Neural cell (in vitro differentiated cells): ENCODE measurements at regions not wholly inside any gene's neighbourhood (a gene's known extent, or its start where the extent isn't known, plus 50 kb on each side); places are given as distances from the start of the nearest gene placed in this dataset.

Experiments
- H2AFZ ChIP-seq: fragments of 200-600, 300-800 bp; sonication (generic), shearing (Covaris generic); 2 replicates; pipeline ENCODE4 v1.6.0; 2014; ENCODE audit warnings: low read depth, mild to moderate bottlenecking, antibody characterized with exemption, low read length, moderate library complexity
- H3F3A ChIP-seq: fragments of 200-600 bp; shearing (Covaris generic); 2 replicates; pipeline ENCODE4 v1.6.1; 2016; ENCODE audit warnings: mild to moderate bottlenecking, moderate library complexity, mixed read lengths, antibody characterized with exemption, low read length; ENCODE audit not compliant: insufficient read depth, poor library complexity, severe bottlenecking
- H3K27ac ChIP-seq: fragments of 200-600, 300-800 bp; sonication (generic), shearing (Covaris generic); 2 replicates; pipeline ENCODE4 v1.5.1; 2014; ENCODE audit warnings: mild to moderate bottlenecking, low read length, moderate library complexity
- H3K27me3 ChIP-seq: fragments of 300-800, 200-600 bp; sonication (generic), shearing (Covaris generic); 2 replicates; pipeline ENCODE4 v1.6.0; 2014; ENCODE audit warnings: mild to moderate bottlenecking, low read depth, low read length, moderate library complexity; ENCODE audit not compliant: insufficient read depth
- H3K36me3 ChIP-seq: fragments of 300-800, 200-600 bp; sonication (generic), shearing (Covaris generic); 2 replicates; pipeline ENCODE4 v1.5.1; 2014; ENCODE audit warnings: mild to moderate bottlenecking, antibody characterized with exemption, low read length, moderate library complexity; ENCODE audit not compliant: insufficient read depth
- H3K4me2 ChIP-seq: fragments of 300-800, 200-600 bp; sonication (generic), shearing (Covaris generic); 2 replicates; pipeline ENCODE4 v1.6.0; 2014; ENCODE audit warnings: mild to moderate bottlenecking, low read length
- H3K4me3 ChIP-seq: fragments of 300-800, 200-600 bp; sonication (generic), shearing (Covaris generic); 2 replicates; pipeline ENCODE4 v1.5.1; 2014; ENCODE audit warnings: mild to moderate bottlenecking, low read length, moderate library complexity
- H3K79me2 ChIP-seq: fragments of 200-600 bp; shearing (Covaris generic); replicated peaks from 2 replicates; pipeline ENCODE4 v1.6.0; 2014; ENCODE audit warnings: mild to moderate bottlenecking, low read length, moderate library complexity; ENCODE audit not compliant: insufficient read depth
- H3K9ac ChIP-seq: fragments of 300-800, 200-600 bp; sonication (generic), shearing (Covaris generic); 2 replicates; pipeline ENCODE4 v1.6.1; 2016; ENCODE audit warnings: mild to moderate bottlenecking, low read length, mixed read lengths
- H3K9me2 ChIP-seq: fragments of 200-600 bp; shearing (Covaris generic); 2 replicates; pipeline ENCODE4 v1.6.1; 2016; ENCODE audit warnings: mild to moderate bottlenecking, low read length, mixed read lengths; ENCODE audit not compliant: insufficient read depth
- H3K9me3 ChIP-seq: fragments of 200-600, 300-800 bp; sonication (generic), shearing (Covaris generic); 2 replicates; pipeline ENCODE4 v1.6.1; 2016; ENCODE audit warnings: mild to moderate bottlenecking, mixed run types, low read length, moderate library complexity, mixed read lengths
- H4K20me1 ChIP-seq: fragments of 200-600 bp; shearing (Covaris generic); 2 replicates; pipeline ENCODE4 v1.6.1; 2016; ENCODE audit warnings: mild to moderate bottlenecking, mixed run types; ENCODE audit not compliant: insufficient read depth
- EP300 ChIP-seq: fragments of 450-650 bp; conservative IDR thresholded peaks from 2 replicates; pipeline ENCODE4 v1.6.1; 2014; ENCODE audit warnings: antibody characterized with exemption, mild to moderate bottlenecking, moderate library complexity; ENCODE audit not compliant: poor library complexity, severe bottlenecking
- EZH2 ChIP-seq: fragments of 200-600, 300-800 bp; shearing (Covaris generic), sonication (generic); IDR thresholded peaks from 2 replicates; pipeline ENCODE4 v1.6.1; 2014; ENCODE audit warnings: antibody characterized with exemption, low read length, borderline replicate concordance, mild to moderate bottlenecking; ENCODE audit not compliant: insufficient read depth, poor library complexity, severe bottlenecking
- MXI1 ChIP-seq: fragments of 450-650 bp; conservative IDR thresholded peaks from 2 replicates; pipeline ENCODE4 v1.6.1; 2014; ENCODE audit warnings: antibody characterized with exemption, mild to moderate bottlenecking; ENCODE audit not compliant: poor library complexity, severe bottlenecking
- POLR2AphosphoS5 ChIP-seq: IDR thresholded peaks from 2 replicates; pipeline ENCODE4 v1.6.1; 2012
- RAD21 ChIP-seq: fragments of 450-650 bp; conservative IDR thresholded peaks from 2 replicates; pipeline ENCODE4 v1.6.1; 2014; ENCODE audit warnings: antibody characterized with exemption, mild to moderate bottlenecking, moderate library complexity
- SMC3 ChIP-seq: fragments of 450-650 bp; conservative IDR thresholded peaks from 2 replicates; pipeline ENCODE4 v1.6.1; 2014; ENCODE audit warnings: antibody characterized with exemption, mild to moderate bottlenecking, moderate library complexity; ENCODE audit not compliant: poor library complexity
- TAF1 ChIP-seq: IDR thresholded peaks from 2 replicates; pipeline ENCODE4 v1.6.1; 2012; ENCODE audit warnings: low read depth
- TF ChIP-seq, protein P1 (sequence below): fragments of 450-650 bp; IDR thresholded peaks from 2 replicates; pipeline ENCODE4 v1.5.1; 2014; ENCODE audit warnings: antibody characterized with exemption, mild to moderate bottlenecking, moderate library complexity; ENCODE audit not compliant: poor library complexity, severe bottlenecking
- TF ChIP-seq, protein P2 (sequence below): IDR thresholded peaks from 2 replicates; pipeline ENCODE4 v1.6.1; 2012; ENCODE audit warnings: borderline replicate concordance

DNA sequence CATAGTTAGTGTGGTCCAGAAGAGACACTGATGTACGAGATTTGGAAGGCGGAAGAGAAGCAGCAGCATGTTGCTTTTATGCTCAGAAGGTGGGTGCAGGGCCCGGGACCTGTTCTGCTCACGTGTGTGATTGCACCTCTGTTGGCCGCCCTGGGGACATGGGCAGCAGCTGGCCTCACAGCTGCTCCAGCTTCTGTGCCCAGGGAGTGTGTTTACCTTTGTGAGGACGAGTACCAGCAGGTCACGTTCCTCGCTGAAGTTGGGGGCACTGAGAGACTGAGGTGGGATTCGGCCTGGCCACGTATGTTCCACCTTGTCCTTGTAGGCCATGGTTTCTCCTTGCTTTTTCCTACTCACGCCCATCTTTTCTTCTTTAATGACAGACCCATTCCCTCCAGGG lies 86.3 kb downstream of the PMAIP1 start:
- no peak for TF ChIP-seq MXI1
- TF ChIP-seq, protein P1, sequence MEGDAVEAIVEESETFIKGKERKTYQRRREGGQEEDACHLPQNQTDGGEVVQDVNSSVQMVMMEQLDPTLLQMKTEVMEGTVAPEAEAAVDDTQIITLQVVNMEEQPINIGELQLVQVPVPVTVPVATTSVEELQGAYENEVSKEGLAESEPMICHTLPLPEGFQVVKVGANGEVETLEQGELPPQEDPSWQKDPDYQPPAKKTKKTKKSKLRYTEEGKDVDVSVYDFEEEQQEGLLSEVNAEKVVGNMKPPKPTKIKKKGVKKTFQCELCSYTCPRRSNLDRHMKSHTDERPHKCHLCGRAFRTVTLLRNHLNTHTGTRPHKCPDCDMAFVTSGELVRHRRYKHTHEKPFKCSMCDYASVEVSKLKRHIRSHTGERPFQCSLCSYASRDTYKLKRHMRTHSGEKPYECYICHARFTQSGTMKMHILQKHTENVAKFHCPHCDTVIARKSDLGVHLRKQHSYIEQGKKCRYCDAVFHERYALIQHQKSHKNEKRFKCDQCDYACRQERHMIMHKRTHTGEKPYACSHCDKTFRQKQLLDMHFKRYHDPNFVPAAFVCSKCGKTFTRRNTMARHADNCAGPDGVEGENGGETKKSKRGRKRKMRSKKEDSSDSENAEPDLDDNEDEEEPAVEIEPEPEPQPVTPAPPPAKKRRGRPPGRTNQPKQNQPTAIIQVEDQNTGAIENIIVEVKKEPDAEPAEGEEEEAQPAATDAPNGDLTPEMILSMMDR = no peak
- TF ChIP-seq, protein P2, sequence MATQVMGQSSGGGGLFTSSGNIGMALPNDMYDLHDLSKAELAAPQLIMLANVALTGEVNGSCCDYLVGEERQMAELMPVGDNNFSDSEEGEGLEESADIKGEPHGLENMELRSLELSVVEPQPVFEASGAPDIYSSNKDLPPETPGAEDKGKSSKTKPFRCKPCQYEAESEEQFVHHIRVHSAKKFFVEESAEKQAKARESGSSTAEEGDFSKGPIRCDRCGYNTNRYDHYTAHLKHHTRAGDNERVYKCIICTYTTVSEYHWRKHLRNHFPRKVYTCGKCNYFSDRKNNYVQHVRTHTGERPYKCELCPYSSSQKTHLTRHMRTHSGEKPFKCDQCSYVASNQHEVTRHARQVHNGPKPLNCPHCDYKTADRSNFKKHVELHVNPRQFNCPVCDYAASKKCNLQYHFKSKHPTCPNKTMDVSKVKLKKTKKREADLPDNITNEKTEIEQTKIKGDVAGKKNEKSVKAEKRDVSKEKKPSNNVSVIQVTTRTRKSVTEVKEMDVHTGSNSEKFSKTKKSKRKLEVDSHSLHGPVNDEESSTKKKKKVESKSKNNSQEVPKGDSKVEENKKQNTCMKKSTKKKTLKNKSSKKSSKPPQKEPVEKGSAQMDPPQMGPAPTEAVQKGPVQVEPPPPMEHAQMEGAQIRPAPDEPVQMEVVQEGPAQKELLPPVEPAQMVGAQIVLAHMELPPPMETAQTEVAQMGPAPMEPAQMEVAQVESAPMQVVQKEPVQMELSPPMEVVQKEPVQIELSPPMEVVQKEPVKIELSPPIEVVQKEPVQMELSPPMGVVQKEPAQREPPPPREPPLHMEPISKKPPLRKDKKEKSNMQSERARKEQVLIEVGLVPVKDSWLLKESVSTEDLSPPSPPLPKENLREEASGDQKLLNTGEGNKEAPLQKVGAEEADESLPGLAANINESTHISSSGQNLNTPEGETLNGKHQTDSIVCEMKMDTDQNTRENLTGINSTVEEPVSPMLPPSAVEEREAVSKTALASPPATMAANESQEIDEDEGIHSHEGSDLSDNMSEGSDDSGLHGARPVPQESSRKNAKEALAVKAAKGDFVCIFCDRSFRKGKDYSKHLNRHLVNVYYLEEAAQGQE = no peak
- TF ChIP-seq SMC3 = no peak
- TF ChIP-seq RAD21 = no peak
- Histone ChIP-seq H3F3A (no peaks in the 10 kb centered on the region), H3K9ac (no peak overlapping the region), H3K79me2 (no peaks in the 10 kb centered on the region), H3K27me3 (no peaks in the 10 kb centered on the region), H4K20me1 (no peaks in the 10 kb centered on the region), H3K4me3 (no peak overlapping the region), H3K27ac (no peak overlapping the region), H3K4me2 (no peak overlapping the region), H3K9me3 (no peaks in the 10 kb centered on the region), H2AFZ (no peak overlapping the region), H3K9me2 (no peaks in the 10 kb centered on the region), H3K36me3 (no peaks in the 10 kb centered on the region)

DNA sequence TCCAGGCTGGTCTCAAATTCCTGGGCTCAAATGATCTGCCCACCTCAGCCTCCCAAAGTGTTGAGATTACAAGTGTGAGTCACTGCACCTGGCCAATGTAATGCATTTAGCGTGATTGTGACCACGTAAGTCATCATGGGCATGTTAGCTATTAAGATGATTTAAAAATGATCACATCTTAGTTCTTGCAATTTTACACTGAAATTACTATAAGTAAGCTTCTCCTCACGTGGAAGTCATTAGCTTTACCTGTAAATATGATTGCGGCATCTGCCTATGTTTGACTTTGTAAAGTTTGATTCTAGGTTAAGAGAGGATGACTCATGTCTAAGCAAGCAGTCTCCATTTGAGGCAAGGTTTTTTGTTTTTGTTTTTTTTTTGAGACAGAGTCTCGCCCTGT lies 85.5 kb downstream of the PMAIP1 start:
- H3K27me3 ChIP-seq = no peaks in the 10 kb centered on the region
- no peak for TF ChIP-seq SMC3

DNA sequence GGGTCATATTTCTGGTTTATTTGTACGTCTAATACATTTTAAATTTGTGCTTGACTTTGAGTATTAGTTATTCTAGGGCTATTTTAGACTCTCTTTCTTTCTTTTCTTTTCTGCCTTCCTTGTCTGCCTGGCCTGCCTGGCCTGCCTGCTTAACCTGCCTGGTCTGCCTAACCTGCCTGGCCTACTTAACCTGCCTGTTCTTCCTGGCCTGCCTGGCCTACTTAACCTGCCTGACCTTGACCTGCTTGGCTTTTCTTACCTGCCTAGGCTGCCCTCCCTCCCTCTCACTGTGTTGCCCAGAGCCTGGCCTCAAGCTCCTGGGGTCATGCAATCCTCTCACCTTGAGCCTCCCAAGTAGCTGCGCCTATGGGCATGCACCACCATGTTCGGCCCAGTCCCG lies 83.7 kb downstream of the PMAIP1 start:
- H3K4me2 ChIP-seq = no peak overlapping the region
- no peaks in the 10 kb centered on the region for H3K27me3 ChIP-seq
- no peaks in the 10 kb centered on the region for H3F3A ChIP-seq
- H3K27ac ChIP-seq = no peak overlapping the region
- no peaks in the 10 kb centered on the region for H3K9me3 ChIP-seq
- H4K20me1 ChIP-seq = no peaks in the 10 kb centered on the region
- no peak overlapping the region for H3K9ac ChIP-seq
- H3K9me2 ChIP-seq = no peaks in the 10 kb centered on the region
- TF ChIP-seq POLR2AphosphoS5 (no peak), EZH2 (no peak), MXI1 (no peak), RAD21 (no peak), SMC3 (no peak), TAF1 (no peak), EP300 (no peak)
- TF ChIP-seq, protein P1 = no peak
- TF ChIP-seq, protein P2 = no peak
- H3K4me3 ChIP-seq = no peak overlapping the region
- H3K36me3 ChIP-seq = no peaks in the 10 kb centered on the region
- H3K79me2 ChIP-seq = no peaks in the 10 kb centered on the region
- H2AFZ ChIP-seq = no peak overlapping the region

More for the DNA sequence above, 85.5 kb downstream of the PMAIP1 start:
- no peak overlapping the region for H3K4me3 ChIP-seq
- H3K9me2 ChIP-seq = no peaks in the 10 kb centered on the region
- no peak overlapping the region for H3K4me2 ChIP-seq
- H3K9me3 ChIP-seq = no peaks in the 10 kb centered on the region
- no peaks in the 10 kb centered on the region for H4K20me1 ChIP-seq
- H3F3A ChIP-seq = no peaks in the 10 kb centered on the region
- no peak overlapping the region for H3K27ac ChIP-seq
- H3K79me2 ChIP-seq = no peaks in the 10 kb centered on the region
- H2AFZ ChIP-seq = no peak overlapping the region
- no peaks in the 10 kb centered on the region for H3K36me3 ChIP-seq
- no peak overlapping the region for H3K9ac ChIP-seq
